Kidney (tissue), 13 donors: ENCODE measurements at regions not wholly inside any gene's neighbourhood (a gene's known extent, or its start where the extent isn't known, plus 50 kb on each side); places are given as distances from the start of the nearest gene placed in this dataset.

Experiments used
- DNase-seq, 5 donors: peaks; one replicate each; pipeline ENCODE4 v3.0.0-alpha.2; 2013 to 2020
- FAIRE-seq: peaks from 2 replicates; lab custom pipeline; 2012; peaks lifted over from hg19 to GRCh38; lab: Jason Lieb, UNC
- H3K27ac ChIP-seq, 2 donors: one replicate each; pipeline ENCODE4 v1.7.0; 2013; ENCODE audit warnings: low read depth in 2 of 2, low read length in 2 of 2, inconsistent platforms in 1 of 2
- H3K27me3 ChIP-seq: one replicate; pipeline ENCODE4 v1.7.1; 2013; ENCODE audit warnings: low read length, inconsistent platforms; ENCODE audit not compliant: control insufficient read depth, insufficient read depth
- H3K36me3 ChIP-seq, 3 donors: one replicate each; pipeline versions ENCODE4 v1.7.0 to v1.7.1; 2013; ENCODE audit warnings: low read length in 3 of 3, control low read depth in 1 of 3, inconsistent platforms in 1 of 3; ENCODE audit not compliant: insufficient read depth in 3 of 3, control insufficient read depth in 2 of 3
- H3K4me1 ChIP-seq, 3 donors: one replicate each; pipeline versions ENCODE4 v1.7.0 to v1.7.1; 2013; ENCODE audit warnings: low read length in 3 of 3, inconsistent platforms in 1 of 3, low read depth in 1 of 3; ENCODE audit not compliant: control insufficient read depth in 2 of 3, insufficient read depth in 2 of 3
- H3K4me3 ChIP-seq, 3 donors: one replicate each; pipeline versions ENCODE4 v1.7.0 to v1.8.1; 2013; ENCODE audit warnings: low read length in 3 of 3, control low read depth in 1 of 3, inconsistent platforms in 1 of 3
- H3K9ac ChIP-seq, 3 donors: one replicate each; pipeline versions ENCODE4 v1.7.0 to v1.7.1; 2013; ENCODE audit warnings: low read length in 3 of 3, control low read depth in 1 of 3, inconsistent platforms in 1 of 3
- H3K9me3 ChIP-seq, 3 donors: one replicate each; pipeline versions ENCODE4 v1.7.0 to v1.7.1; 2013; ENCODE audit warnings: low read length in 3 of 3, control low read depth in 1 of 3, inconsistent platforms in 1 of 3; ENCODE audit not compliant: control insufficient read depth in 2 of 3, insufficient read depth in 1 of 3
- CTCF ChIP-seq: IDR thresholded peaks from 3 replicates; pipeline ENCODE4 v1.5.1; 2012; ENCODE audit warnings: mild to moderate bottlenecking, moderate library complexity, borderline replicate concordance; ENCODE audit not compliant: insufficient read depth; ENCODE audit errors: extremely low read depth
- intact Hi-C: fragments of 100-400 bp; cut with DNase I; formaldehyde crosslinking; loops from one replicate; pipeline ENCODE4 v1.11.1; 2022
- donor health status: control.
- donor health status: control.
- donor health status: control.
- donor health status: control.
- donor health status: control.
- donor health status: DM: yes; HTN: yes; CAD: no.
- donor health status: Normal renal cell carcinoma (clear cell type).

- FAIRE-seq (no peak), DNase-seq (peak in 2 of 5 donors; percentile 9 to 20)
- Histone ChIP-seq H3K27ac (no peak overlapping the region), H3K4me1 (peaks cover 0 to 11% (median 3%) of the 10 kb centered on the region in 3 donors), H3K36me3 (no peaks in the 10 kb centered on the region), H3K27me3 (no peaks in the 10 kb centered on the region), H3K9ac (no peak overlapping the region), H3K4me3 (no peak overlapping the region), H3K9me3 (no peaks in the 10 kb centered on the region)
- no peak for TF ChIP-seq CTCF
- intact Hi-C loops, result no loop called here
Measured at GRCh38 chr9:89878687-89879086, 273.9 kb downstream of the GADD45G start.

GRCh38 chr9:89879276-89879675 is 274.5 kb downstream of the GADD45G start:
- H3K9ac ChIP-seq, result no peak overlapping the region
- DNase-seq, result peak in 2 of 5 donors; percentile 8 to 16

GRCh38 chr9:89879701-89880100 is 274.9 kb downstream of the GADD45G start:
- no peak for TF ChIP-seq CTCF
- Histone ChIP-seq H3K36me3 (no peaks in the 10 kb centered on the region), H3K4me1 (peaks cover 0 to 8% (median 0%) of the 10 kb centered on the region in 3 donors), H3K9ac (no peak overlapping the region), H3K27me3 (no peaks in the 10 kb centered on the region), H3K9me3 (no peaks in the 10 kb centered on the region), H3K27ac (no peak overlapping the region), H3K4me3 (no peak overlapping the region)
- FAIRE-seq (no peak), DNase-seq (peak in 2 of 5 donors; percentile 5 to 27)
- intact Hi-C loops, result no loop called here

More at GRCh38 chr9:89879276-89879675, 274.5 kb downstream of the GADD45G start:
- no peaks in the 10 kb centered on the region for H3K36me3 ChIP-seq
- H3K4me1 ChIP-seq, result peaks cover 0 to 11% (median 3%) of the 10 kb centered on the region in 3 donors
- no peak for FAIRE-seq
- no peaks in the 10 kb centered on the region for H3K27me3 ChIP-seq
- H3K9me3 ChIP-seq, result no peaks in the 10 kb centered on the region
- intact Hi-C loops, result no loop called here
- TF ChIP-seq CTCF, result no peak
- H3K4me3 ChIP-seq, result no peak overlapping the region
- H3K27ac ChIP-seq, result no peak overlapping the region

GRCh38 chr9:89880161-89880560 is 275.3 kb downstream of the GADD45G start:
- H3K9ac ChIP-seq, result no peak overlapping the region
- DNase-seq, result peak in 2 of 5 donors; percentile 3 to 23
- TF ChIP-seq CTCF, result no peak
- intact Hi-C loops, result no loop called here
- FAIRE-seq, result no peak
- no peaks in the 10 kb centered on the region for H3K36me3 ChIP-seq
- H3K4me1 ChIP-seq, result peaks cover 0 to 4% (median 0%) of the 10 kb centered on the region in 3 donors
- H3K9me3 ChIP-seq, result no peaks in the 10 kb centered on the region
- no peak overlapping the region for H3K27ac ChIP-seq
- no peaks in the 10 kb centered on the region for H3K27me3 ChIP-seq
- H3K4me3 ChIP-seq, result no peak overlapping the region
